Loucy (cell line): ENCODE measurements at regions not wholly inside any gene's neighbourhood (a gene's known extent, or its start where the extent isn't known, plus 50 kb on each side); places are given as distances from the start of the nearest gene placed in this dataset.

Experiments
- CTCF ChIP-seq: fragments of 200-600 bp; sonication (generic); conservative IDR thresholded peaks from 2 replicates; pipeline ENCODE4 v1.5.1; 2014; ENCODE audit warnings: mild to moderate bottlenecking, antibody characterized with exemption, low read length
- EZH2phosphoT487 ChIP-seq: fragments of 200-600 bp; IDR thresholded peaks from 2 replicates; pipeline ENCODE4 v1.6.1; 2018; ENCODE audit warnings: antibody characterized with exemption, mild to moderate bottlenecking, moderate library complexity, borderline replicate concordance

GRCh38 chr21:41633627-41634026 lies 125.7 kb upstream of the TMPRSS2 start:
- TF ChIP-seq CTCF (no peak), EZH2phosphoT487 (no peak)
